GM19324 (cell line): ENCODE measurements at regions not wholly inside any gene's neighbourhood (a gene's known extent, or its start where the extent isn't known, plus 50 kb on each side); places are given as distances from the start of the nearest gene placed in this dataset.

Experiments used
- ATAC-seq: cut with Tn5 transposase; IDR thresholded peaks from one replicate; pipeline ENCODE4 v1.9.1; 2021; ENCODE audit warnings: mild to moderate bottlenecking, moderate library complexity; ENCODE audit not compliant: unreplicated experiment, low FRiP score

DNA sequence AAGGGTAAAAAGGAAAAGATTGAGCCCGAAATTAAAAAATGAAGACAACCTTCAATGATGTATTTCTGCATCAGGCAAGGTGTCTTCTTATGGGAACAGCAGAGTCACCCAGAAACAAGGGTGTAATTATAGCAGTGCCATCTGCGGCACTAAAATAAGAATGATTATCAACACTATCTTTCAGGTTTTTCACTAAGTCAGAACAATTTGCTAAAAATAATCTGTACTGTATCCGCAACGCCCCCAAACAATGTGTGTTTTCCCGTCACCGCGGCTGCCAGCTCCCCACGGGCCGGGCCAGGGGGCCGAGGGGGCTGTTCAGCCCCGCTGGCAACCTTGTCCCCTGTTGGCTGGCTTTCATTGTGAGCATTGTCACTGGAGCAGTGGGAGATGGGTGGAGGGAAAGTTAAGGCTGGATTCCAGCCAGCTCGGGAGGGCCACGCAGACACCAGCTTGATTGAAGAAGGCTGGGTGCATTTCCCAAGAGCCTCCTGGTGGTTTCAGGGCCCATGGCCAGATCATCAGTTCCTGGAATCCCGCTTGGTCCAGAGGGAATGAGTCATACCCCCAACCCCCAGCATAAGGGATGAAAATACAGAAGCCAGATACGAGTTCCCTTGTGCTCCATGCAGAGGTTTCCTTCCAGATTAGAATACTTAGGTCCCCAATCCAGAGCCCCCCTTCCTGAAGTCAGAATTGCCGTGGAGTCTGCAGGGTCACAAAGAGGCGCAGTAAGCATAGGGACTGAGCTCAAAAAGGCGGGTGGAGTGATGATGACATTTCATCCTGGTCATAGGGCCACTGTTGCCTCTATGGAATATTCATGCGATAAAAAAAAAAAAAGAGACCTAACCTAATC, 90.2 kb upstream of the KLF13 start:
- no peak for ATAC-seq

DNA sequence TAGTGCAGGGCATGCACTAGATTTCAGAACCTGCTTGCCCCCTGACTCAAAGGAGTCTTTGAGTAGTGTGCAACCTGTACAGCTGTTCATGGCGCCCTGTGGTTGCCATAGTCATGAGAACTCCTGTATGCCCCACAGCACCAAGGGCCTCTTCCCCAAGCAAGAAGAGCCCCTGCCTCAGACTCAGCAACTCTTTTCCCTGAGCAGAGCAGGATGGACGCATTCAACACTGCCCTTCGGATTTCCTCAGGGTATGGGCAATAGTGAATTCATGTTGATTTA, 89.7 kb upstream of the KLF13 start:
- no peak for ATAC-seq

DNA sequence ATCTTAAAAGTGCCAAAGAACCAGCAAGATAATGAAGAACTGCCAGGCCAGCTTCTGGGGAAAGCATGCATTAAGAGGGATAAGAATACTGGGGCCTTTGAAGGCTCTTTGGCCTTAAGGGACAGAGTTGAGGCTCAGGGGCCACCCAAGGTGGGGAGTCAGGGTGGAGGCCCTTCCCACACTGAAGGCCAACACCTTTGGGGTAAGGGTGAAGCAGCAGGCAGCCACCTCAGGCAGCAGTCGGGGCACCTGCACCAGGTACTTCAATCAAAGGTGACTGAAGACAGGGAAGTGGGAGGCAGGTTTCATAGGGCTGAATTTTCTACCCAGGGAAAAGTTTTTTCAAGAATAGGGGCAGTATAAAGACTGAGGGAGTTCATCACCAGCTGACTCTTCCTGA, 87.7 kb upstream of the KLF13 start:
- ATAC-seq = no peak

DNA sequence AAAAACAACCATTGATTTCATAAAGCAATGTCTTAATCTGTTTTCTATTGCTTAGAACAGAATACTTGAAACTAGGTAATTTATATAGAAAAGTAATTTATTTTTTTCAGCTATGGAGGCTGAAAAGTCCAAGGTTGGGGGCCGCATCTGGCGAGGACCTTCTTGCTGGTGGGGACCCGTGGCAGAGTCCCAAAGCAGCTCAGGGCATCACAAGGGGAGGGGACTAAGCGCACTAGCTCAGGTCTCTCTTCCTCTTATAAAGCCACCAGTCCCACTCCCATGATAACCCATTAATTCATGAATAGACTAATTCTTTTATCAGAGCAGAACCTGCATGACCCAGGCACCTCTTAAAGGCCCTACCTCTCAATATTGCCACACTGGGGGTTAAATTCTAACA, 87.2 kb upstream of the KLF13 start:
- no peak for ATAC-seq

DNA sequence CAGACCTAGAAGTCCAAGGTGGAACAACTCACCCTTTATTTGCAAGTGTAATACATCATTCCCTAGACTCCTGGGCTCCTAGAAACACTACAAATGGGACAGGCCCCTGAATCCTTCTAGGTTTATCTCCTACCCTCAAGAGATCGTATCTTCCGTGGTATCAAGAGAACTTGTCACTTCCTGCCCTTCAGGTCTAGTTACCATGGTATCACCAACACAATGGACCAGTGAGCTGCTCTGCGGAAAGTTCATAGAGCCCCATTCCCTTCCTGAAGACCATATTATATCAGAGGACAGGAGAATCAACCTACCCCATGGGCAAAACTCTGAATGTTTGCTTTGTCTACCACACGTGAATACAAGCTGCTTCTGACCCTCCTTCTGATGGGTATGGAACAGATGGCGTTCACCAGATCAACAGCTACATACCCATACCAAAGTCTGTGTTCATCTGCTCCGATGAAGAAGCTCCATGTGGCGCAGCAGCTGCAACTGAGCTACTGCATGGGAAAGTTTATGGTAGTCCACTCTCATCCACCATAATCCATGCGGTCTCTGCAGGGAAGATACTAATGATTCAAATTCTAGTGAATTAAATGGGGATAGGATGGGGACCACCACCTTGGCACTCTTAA, 84.6 kb upstream of the KLF13 start:
- no peak for ATAC-seq

DNA sequence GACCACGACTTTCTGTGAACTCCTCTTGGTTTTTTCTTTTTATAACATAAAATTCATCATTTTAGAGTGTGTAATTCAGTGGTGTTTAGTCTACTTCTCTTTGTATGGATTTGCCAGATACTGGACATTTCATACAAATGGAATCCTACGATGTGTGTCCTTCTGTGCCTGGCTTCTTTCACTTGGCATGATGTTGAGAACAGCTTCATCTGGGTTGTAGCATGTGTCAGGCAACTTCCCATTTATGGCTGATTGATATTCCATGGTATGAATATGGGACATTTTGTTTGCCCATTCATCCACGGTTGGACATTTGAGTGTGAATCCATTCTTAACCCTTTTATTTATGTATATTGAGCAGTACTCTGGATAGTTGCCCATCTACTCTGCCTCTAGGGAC, 82.7 kb upstream of the KLF13 start:
- no peak for ATAC-seq

DNA sequence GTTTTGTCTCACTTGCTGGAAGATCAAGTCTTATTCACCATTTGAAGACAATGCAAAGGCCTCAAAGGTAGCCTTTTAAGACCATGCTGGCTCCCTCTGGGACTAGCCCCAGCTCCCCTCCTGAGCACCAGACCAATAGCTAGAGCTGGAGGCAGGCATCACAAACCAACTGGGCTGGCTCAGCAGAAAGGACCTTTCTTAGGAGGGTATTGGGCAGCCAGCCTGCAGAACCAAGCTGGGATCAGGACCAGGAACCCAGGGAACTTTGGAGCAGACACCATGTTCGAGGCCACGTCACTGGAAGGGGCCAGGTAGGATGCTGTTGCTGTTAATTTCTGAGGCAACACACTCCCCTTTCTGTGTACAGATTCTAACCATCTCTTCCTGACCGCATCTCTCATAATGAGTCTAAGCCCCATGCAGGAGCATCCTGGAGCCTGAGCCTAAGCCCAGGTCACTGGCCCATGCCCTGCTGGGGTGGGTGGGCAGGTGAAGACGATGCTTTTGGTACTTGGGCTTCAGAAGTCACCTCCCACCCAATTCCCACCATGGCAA, 81.4 kb upstream of the KLF13 start:
- ATAC-seq = no peak

DNA sequence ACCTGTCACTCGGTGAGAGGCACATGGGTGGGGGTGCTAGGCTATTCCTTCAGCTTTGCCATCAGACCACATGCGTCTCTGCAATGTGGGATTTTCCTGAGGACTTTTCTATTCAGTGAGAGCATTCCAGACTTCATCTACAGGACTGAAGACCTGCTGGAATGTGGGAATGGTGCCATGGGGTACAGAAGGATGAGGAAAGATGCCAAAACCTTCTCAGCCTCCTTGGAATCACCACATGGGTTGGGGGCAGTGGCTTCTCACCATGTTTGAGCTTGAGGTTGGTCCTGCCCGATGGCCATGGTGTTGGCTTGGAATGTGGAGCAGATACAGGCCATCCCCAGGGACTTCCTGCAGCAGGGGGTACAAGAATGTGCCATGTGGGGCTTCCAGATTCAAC, 80.9 kb upstream of the KLF13 start:
- ATAC-seq = no peak

DNA sequence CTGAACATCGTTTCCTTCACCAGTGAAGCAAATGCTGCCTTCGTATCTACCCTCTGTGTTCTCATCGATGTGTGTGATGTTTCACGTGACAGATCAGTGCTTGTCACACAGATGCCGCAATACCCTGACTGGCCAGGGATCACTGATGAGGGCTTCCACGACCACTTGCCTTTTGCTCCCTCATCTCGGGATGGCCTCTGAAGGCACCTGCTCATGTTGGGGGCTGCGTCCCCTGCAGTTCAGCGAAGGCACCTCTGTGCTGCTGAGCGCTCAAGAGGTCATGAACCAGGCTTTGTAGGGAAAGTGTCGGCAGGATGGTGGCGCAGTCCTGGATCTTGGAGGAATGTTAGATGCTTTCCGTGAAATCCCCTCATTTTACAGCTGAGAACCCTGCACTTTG, 79.2 kb upstream of the KLF13 start:
- ATAC-seq = no peak

DNA sequence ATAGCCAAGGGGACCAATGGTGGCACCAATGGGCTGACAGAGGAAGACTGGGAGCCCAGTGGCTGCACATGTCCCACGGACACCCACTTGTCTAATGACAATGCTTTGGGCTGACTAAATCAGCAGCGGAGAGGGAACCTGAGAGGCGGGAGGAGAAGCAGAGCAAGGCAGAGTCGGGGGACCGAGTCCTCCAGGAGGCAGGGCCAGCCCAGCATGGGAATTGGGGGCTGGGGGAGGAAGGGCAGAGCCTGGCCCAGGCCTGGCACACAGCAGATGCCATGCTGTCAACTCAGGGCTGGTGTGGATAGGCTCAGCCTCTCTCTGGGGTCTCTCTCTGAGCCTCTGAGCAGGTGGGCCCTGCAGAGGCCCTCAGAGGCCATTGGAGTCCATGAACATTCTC, 78.4 kb upstream of the KLF13 start:
- no peak for ATAC-seq

DNA sequence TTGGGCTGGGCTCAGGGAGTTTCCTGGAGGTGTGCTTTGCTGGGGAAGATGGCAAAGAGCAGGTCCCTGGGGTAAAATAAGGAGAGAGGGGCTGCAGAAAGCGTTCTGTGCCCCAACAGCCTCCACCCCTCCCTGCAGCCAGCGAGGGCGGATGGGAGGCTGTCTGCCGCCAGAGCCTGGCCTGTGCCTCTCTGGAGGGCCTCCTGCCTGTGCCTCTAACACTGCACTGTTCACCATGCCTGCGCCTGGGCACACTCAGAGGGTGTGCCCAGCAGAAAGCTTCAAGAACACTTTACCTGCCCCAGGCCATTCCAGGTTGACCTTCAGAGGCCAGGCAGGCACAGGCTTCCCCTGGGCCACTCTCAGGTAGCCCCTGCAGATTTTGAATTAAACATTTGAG, 77.7 kb upstream of the KLF13 start:
- ATAC-seq = no peak

DNA sequence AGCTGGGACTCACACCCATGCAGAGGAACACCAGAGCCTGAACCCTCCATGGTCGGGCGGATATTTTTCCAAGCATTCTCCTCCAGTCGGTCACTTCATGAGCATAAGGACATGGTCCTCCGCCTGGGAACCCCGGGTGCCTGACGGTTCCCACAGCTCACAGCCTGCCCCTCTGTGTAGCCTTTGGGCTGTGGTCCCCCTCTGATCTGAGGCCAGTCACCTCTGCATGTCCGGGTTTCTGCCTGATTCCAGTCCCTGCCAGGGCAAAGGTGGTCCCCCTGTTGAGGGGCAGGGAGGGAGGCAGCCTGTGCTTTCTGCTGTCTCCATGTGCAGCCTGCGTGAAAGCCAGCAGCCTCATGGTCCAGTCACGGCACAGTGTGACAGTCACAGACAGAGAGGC, 76.6 kb upstream of the KLF13 start:
- no peak for ATAC-seq

DNA sequence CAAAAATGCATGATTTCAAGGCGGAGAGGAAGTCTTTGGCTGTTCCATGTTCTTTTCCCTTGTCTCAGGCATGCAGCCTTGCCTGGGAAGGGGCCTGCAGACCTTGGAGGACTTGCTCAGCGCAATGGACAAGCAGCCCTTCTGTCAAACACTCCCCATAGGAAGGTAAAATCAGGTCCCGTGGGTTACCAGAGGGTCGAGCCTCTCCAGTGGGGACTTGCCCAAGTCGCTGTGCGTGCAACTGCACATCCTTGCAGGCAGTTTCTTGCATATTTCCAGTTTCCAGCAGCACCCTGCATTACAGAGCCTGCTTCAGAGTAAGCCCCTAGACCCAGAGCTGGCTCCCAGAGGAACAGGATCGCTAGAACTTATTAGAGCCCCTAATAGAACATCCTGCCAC, 75.5 kb upstream of the KLF13 start:
- no peak for ATAC-seq

DNA sequence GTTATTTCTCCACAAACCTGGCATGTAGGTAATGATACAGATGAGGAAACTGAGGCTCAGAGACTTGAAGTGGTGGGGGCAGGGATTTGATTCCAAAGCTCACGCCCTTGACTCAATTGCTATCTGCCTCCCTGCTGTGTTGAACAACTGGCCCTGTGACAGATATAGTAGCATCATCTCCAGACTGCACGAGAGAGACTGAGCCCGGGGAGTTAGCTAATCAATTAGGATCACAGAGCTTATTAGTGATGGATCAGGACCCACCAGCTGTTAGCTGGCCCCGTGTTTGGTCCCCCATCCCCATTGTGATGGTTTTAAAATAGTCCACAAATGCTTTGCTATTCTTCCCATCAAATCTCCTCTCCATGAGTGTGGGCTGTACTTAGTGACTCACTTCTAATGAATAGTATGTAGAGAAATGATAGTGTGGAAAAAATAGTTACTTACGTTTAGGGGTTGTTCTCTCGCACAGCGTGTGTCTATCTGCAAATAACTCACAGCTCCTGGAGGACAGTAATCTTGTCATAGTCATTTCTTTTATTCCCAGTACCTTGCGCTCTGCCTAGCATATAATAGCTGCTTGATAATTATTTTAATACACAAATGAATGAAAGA, 74.4 kb upstream of the KLF13 start:
- ATAC-seq = no peak

DNA sequence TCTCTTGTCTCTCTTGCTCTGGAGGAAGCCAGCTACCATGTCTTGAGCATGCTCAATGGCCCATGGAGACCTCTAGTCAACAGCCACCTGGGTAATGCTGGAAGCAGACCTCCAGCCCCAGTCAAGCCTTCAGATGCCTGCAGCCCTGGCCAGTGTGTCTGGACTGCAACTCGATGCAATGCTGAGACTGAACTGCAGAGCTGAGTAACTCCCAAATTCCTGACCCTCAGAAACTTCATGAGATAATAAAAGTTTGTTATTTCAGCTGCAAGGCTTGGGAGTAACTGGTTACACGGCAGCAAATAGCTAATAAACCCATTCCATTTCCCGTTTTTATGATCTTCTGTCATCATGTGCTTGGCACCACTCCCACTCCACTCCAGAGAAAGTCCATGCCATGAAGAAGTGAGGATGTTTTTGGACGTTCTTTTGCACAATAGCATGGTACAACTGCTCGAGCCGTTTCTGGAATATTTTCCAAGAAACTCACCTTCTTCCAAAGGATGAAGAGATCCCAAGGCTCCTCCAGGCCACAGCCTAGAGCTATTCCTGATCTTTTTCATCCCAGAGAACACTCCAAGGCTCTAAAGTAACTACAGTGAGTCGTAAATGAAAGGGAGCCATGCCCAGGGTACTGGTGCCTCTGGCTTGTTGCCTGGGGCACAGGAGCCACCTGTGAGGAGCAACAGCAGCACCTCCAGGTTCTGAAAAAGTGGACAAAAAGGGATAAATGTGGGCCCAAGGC, 72.0 kb upstream of the KLF13 start:
- ATAC-seq = no peak

DNA sequence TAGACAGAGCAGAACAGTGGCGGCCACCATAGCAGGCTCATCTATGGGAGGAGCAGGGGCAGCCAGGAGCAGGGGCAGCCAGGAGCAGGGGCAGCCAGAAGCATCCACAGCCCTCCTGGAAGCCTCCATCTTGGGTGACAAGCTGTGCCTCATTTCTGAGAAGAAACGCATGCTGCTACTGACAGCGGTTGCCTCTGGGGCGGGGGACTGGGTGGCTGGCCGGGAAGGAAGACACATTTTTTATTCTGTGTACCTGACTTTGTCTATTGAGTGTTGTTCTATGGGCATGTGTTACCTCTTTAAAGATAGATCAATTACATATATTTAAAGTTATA, 71.5 kb upstream of the KLF13 start:
- no peak for ATAC-seq

DNA sequence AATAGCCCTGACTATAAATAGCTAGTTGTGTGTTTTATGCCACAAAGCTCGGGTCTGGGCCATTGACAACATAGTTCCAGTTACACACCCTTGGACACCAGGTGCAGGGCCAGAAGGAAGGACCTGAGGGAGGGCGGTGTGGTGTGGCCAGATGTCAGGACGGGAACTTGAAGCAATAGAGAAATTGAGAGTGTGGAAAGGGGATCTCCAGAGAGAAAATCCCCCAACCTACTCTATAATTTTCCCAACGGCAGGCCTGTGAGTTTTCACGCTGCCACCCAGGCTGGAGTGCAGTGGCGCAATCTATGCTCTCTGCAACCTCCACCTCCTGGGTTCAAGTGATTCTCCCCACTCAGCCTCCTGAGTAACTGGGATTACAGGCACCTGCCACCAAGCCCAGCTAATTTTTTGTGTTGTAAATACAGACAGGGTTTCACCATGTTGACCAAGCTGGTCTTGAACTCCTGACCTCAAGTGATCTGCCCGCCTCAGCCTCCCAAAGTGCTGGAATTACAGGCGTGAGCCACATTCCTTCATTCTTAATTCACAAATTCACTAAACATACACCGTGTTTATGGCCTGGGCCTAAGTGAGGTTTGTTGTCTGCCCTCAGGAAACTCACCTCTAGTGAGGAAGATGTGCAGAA, 70.8 kb upstream of the KLF13 start:
- ATAC-seq = no peak

DNA sequence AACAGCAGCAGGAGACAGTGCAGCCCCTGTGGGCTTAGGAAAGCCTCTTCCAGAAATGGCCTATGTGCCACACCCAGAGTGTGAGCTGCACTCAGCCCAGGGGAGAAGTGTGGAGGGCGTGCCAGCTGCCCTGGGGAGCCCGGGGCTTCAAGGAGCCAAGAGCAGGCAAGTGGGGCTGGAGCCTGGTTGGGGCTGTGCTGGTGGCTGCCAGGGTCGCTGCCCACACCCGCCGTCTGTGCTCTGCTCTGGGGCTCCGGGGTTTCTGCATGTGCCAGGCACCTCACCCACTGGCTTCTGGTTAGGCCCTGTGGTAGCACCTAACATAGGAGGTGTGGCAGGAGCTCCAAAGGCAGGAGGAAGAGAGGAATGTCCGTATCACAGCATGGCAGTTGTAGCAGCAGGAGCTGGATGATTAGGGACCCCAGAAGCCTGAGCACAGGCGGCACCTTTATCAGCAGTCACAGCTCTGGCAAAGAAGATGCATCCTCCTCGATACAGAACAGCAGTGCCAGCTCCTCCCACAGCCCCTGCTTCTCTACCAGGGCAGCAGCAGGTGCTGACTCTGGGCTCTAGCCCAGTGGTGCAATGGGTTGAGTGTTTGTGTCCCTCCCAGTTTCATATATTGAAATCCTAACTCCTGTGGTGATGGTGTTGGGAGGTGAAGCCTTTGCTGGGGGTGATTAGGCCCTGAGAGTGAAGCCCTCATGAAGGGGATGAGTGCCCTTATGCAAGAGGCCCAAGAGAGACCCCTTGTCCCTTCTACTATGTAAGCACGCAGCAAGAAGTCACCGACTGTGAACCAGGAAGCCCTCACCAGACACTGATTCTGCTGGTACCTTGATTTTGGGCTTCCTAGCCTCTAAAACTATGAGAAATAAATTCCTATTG, 70.0 kb upstream of the KLF13 start:
- no peak for ATAC-seq

DNA sequence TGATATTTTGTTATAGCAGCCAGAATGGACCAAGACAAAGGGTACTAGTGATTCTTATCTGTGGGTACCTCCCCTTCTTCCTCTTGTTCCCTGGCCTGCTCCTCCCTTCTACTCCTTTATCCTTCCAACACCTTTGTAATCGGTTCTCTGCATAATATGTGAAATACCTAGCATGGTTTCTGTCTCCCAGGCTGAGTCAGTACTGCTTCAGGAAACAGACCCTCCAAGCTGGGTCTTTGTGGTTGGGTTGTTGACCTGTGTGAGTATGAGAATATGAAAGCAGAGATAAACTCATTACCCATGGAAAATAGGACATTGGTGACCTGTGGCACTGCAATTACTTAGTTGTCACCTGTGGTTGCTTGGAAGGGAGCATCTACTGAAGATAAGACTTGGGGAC, 69.3 kb upstream of the KLF13 start:
- ATAC-seq = no peak

DNA sequence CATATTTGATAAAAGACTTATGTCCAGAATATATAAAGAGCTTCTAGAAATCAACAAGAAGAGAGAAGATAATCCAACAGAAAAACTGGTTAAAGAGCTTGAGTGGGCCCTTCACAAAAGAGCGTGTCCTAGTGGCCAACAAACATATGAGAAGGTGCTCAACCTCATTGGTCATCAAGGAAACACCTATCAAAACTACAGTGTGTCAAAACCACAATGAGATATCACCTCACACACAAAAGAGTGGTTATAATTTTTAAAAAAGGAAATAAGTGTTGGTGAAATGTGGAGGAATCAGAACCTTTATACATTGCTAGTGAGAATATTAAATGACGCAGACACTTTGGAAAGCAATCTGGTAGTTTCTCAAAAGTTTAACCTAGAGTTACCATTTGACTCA, 68.4 kb upstream of the KLF13 start:
- no peak for ATAC-seq
